Thyroid gland (tissue), 4 donors: ENCODE measurements at regions not wholly inside any gene's neighbourhood (a gene's known extent, or its start where the extent isn't known, plus 50 kb on each side); places are given as distances from the start of the nearest gene placed in this dataset.

ENCODE experiments used
- DNase-seq, 2 donors: peaks; one replicate each; pipeline ENCODE4 v3.0.0-alpha.2; 2019
- H3K27ac ChIP-seq, 3 donors: fragments of 200-600 bp; sonication (generic); 1 replicate in 2 of 3; 2 replicates in 1 of 3; pipeline ENCODE4 v1.5.1; 2016 to 2019; ENCODE audit warnings: mild to moderate bottlenecking in 1 of 3, moderate library complexity in 1 of 3
- H3K27me3 ChIP-seq: fragments of 200-600 bp; sonication (generic); one replicate; pipeline ENCODE4 v1.5.1; 2019
- H3K36me3 ChIP-seq, 2 donors: fragments of 200-600 bp; sonication (generic); one replicate each; pipeline ENCODE4 v1.5.1; 2016 to 2019
- H3K4me1 ChIP-seq, 2 donors: fragments of 200-600 bp; sonication (generic); one replicate each; pipeline ENCODE4 v1.5.1; 2017 to 2019
- H3K4me3 ChIP-seq, 3 donors: fragments of 200-600 bp; sonication (generic); replicated peaks in 1 of 3; 1 replicate in 2 of 3; 2 replicates in 1 of 3; pipeline ENCODE4 v1.5.1; 2016; ENCODE audit warnings: mild to moderate bottlenecking in 1 of 3
- H3K9me3 ChIP-seq: fragments of 200-600 bp; sonication (generic); one replicate; pipeline ENCODE4 v1.5.1; 2017
- POLR2A ChIP-seq, 2 donors: fragments of 450-650 bp; IDR thresholded peaks; one replicate each; pipeline ENCODE4 v1.6.1; 2017; ENCODE audit warnings: antibody characterized with exemption in 2 of 2, mild to moderate bottlenecking in 2 of 2, moderate library complexity in 1 of 2
- WGBS, 2 donors: methylation state at CpG; one replicate each; pipeline ENCODE4 v1.1.5; 2017; 5-methylcytosine and 5-hydroxymethylcytosine counted together
- intact Hi-C: fragments of 100-400 bp; cut with DNase I; formaldehyde crosslinking; loops from one replicate; pipeline ENCODE4 v1.15.1; 2023
- TF ChIP-seq, protein P1 (sequence below), 6 experiments: fragments of 200-600 bp in 3 of 6; fragments of 450-650 bp in 3 of 6; sonication (generic) in 3 of 6; IDR thresholded peaks; one replicate each; pipeline ENCODE4 v1.5.1; 2016 to 2019; ENCODE audit warnings: antibody characterized with exemption in 6 of 6, mild to moderate bottlenecking in 2 of 6, inconsistent platforms in 1 of 6, moderate library complexity in 1 of 6

DNA sequence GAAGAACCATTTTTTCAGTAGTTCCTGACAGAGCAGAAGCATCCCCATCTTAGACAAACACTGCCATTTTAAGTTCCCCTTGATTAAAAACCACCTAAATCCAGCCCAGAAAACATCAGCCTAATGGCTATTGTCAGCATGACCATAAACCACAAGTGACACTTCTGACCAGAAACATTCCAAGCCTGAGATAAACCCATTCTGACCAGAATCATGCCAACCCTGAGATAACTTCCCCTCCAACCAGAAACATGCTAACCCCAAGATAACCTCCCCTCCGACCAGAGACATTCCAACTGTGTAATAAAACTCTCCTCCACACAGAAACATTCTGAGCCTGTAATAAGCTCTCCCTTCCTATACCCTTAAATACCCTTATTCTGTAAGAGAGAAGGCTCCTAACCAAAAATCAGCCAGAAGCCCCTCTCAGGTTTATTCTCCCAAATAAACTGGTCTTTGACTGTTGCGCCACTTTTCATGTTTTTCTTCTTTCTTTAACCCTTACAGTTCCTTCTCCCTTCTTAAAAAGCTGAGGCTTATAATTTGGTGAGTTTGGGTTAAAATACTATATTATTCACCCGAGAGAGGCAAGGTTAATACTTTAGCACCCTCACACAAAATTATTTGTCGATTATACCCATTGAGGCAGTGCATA lies 149.7 kb downstream of the HNMT start:
- intact Hi-C loops, result no loop called here
- 92 to 95% methylated on average over 4 of the region's 4 CpGs for WGBS, 2 donors
- Histone ChIP-seq H3K27me3 (no peaks in the 10 kb centered on the region), H3K4me1 (no peaks in the 10 kb centered on the region), H3K27ac (no peak overlapping the region), H3K4me3 (no peak overlapping the region), H3K36me3 (no peaks in the 10 kb centered on the region), H3K9me3 (no peaks in the 10 kb centered on the region)
- no peak for DNase-seq
- TF ChIP-seq POLR2A (IDR thresholded peaks at IDR 0.05), result no peak
- TF ChIP-seq, protein P1, sequence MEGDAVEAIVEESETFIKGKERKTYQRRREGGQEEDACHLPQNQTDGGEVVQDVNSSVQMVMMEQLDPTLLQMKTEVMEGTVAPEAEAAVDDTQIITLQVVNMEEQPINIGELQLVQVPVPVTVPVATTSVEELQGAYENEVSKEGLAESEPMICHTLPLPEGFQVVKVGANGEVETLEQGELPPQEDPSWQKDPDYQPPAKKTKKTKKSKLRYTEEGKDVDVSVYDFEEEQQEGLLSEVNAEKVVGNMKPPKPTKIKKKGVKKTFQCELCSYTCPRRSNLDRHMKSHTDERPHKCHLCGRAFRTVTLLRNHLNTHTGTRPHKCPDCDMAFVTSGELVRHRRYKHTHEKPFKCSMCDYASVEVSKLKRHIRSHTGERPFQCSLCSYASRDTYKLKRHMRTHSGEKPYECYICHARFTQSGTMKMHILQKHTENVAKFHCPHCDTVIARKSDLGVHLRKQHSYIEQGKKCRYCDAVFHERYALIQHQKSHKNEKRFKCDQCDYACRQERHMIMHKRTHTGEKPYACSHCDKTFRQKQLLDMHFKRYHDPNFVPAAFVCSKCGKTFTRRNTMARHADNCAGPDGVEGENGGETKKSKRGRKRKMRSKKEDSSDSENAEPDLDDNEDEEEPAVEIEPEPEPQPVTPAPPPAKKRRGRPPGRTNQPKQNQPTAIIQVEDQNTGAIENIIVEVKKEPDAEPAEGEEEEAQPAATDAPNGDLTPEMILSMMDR (IDR thresholded peaks at IDR 0.05), result no peak

DNA sequence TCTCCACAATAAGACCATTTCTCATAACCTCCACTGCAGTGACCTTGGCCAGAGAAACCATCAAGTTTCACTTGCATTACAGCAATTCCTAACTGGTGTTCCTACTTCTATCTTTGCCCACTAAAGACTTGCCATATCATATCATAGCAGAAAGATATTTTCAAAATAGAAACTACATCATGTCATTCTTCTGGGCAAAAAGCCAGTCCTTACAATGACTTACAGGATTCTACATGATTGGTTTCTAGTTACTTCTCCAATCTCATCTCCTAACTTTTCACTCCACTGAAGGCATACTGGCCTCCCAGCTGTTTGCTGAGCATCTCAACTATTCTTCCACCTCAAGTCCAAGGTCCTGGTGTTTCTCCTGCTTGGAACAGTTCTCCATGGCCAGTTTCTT lies 151.4 kb downstream of the HNMT start:
- no peak for DNase-seq
- Histone ChIP-seq H3K9me3 (no peaks in the 10 kb centered on the region), H3K4me3 (no peak overlapping the region), H3K27me3 (no peaks in the 10 kb centered on the region), H3K27ac (no peak overlapping the region), H3K36me3 (no peaks in the 10 kb centered on the region), H3K4me1 (no peaks in the 10 kb centered on the region)
- intact Hi-C loops, result no loop called here
- TF ChIP-seq POLR2A (IDR thresholded peaks at IDR 0.05), result no peak
- TF ChIP-seq, protein P1 (IDR thresholded peaks at IDR 0.05), result no peak

DNA sequence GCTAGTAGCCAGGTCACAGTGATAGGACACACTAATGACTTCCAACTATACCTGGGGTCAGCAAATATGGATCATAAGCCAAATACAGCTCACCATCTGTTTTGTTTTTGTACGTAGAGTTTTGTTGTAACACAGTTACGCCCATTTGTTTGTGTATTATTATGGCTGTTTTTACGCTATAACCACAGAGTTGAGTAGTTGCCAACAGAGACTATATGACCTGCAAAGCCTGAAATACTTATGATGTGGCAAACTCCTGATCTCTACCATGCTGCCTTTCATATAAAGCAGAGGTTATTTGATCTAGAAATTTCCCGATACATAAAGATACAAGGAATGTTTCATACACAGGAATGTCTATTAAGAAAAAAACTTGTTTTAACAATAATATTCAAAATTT lies 152.2 kb downstream of the HNMT start:
- TF ChIP-seq, protein P1 (IDR thresholded peaks at IDR 0.05), result no peak
- TF ChIP-seq POLR2A (IDR thresholded peaks at IDR 0.05), result no peak
- no peaks in the 10 kb centered on the region for H3K9me3 ChIP-seq
- no peaks in the 10 kb centered on the region for H3K36me3 ChIP-seq
- DNase-seq, result no peak
- intact Hi-C loops, result no loop called here
- no peaks in the 10 kb centered on the region for H3K27me3 ChIP-seq
- H3K4me1 ChIP-seq, result no peaks in the 10 kb centered on the region
- H3K4me3 ChIP-seq, result no peak overlapping the region
- H3K27ac ChIP-seq, result no peak overlapping the region
- WGBS, 2 donors, result 94 to 97% methylated on average over 4 of the region's 4 CpGs

DNA sequence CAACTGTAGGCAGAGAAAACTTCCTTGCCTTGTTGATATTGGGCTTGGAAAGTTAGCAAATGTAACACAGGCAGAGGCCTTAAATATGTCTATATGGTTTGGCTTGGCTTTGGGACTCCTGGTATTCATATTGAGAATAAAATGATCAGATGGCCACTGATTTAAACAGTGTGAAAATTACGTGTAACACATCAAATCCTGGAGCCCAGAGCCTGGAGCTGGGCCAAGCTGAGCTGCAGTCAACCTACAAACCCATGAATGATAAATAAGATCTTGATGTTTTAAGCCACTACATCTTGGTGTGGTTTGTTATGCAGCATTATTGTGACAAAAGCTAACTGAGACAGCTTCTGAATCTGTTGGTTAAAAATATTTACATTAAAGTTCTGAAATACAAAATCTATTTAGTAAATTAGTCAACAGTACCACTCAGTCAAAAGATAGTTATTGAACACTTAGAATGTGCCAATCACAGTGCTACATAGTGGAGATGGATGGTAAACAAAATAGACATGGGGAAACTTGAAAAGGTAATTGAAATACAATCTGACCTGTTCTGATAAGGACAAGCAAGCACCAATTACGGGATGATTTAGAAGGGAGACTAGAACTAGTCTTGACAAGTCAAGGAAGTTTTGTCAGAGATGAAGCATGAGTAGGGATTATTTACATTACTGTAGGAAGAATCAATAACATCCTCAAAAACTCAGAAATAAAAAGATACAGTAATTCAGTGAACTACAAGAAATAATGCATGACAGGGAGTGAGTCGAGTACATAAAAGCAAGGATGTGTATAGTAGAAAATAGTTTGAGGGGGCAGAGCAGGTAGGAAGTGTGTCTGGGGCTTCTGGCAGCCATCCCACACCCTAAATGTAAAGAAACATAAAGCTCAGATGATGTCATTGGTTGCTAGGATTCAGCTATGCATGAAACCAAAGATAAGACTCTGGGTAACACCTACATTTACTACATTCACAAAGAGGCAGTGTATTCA lies 157.7 kb downstream of the HNMT start:
- no peaks in the 10 kb centered on the region for H3K36me3 ChIP-seq
- no peak for DNase-seq
- H3K27me3 ChIP-seq, result no peaks in the 10 kb centered on the region
- 75 to 82% methylated on average over 3 of the region's 3 CpGs for WGBS, 2 donors
- H3K9me3 ChIP-seq, result no peaks in the 10 kb centered on the region
- H3K4me3 ChIP-seq, result no peak overlapping the region
- H3K4me1 ChIP-seq, result no peaks in the 10 kb centered on the region
- TF ChIP-seq POLR2A (IDR thresholded peaks at IDR 0.05), result no peak
- TF ChIP-seq, protein P1 (IDR thresholded peaks at IDR 0.05), result no peak
- intact Hi-C loops, result no loop called here
- H3K27ac ChIP-seq, result no peak overlapping the region

DNA sequence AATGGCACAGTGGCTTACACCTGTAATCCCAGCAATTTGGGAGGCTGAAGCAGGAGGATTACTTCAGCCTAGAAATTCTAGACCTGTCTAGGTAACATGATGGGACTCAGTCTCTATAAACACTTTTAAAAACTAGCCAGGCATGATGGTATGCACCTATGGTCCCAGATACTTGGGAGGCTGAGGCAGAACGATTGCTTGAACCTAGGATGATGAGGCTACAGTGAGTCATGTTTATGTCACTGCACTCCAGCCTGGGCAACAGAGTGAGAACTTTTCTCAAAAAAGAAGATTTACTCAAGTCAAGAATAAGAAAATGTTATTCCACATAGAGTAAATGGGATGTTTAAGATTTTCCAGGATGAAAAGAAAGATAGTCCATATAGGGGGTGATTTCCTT lies 158.6 kb downstream of the HNMT start:
- TF ChIP-seq, protein P1 (IDR thresholded peaks at IDR 0.05), result no peak
- no peak for TF ChIP-seq POLR2A (IDR thresholded peaks at IDR 0.05)
- intact Hi-C loops, result no loop called here
- 38 to 62% methylated on average over 1 of the region's 1 CpG for WGBS, 2 donors
- Histone ChIP-seq H3K27me3 (no peaks in the 10 kb centered on the region), H3K27ac (no peak overlapping the region), H3K4me3 (no peak overlapping the region), H3K36me3 (no peaks in the 10 kb centered on the region), H3K4me1 (no peaks in the 10 kb centered on the region), H3K9me3 (no peaks in the 10 kb centered on the region)
- DNase-seq, result no peak
